ENCODE measurements at regions not wholly inside any gene's neighbourhood (a gene's known extent, or its start where the extent isn't known, plus 50 kb on each side); places are given as distances from the start of the nearest gene placed in this dataset.
"Not testable (repeated sequence)": the region's sequence is repeated elsewhere in the genome, so short reads cannot be mapped to it uniquely, and the experiment has no call there.

- TF ChIP-seq CTCF (IDR thresholded peaks at IDR 0.05; ENCODE audit: poor library complexity); EZH2 (IDR thresholded peaks at IDR 0.05; ENCODE audit: borderline replicate concordance); EZH2phosphoT487 (IDR thresholded peaks at IDR 0.05; ENCODE audit: low read depth, severe bottlenecking, unreplicated experiment): not testable (repeated sequence)
These were observed 61.5 kb upstream of the IPO5 start for GRCh38 chr13:97891964-97892363.

Data from hepatocyte (in vitro differentiated cells).